AG04450 (cell line): ENCODE measurements at regions not wholly inside any gene's neighbourhood (a gene's known extent, or its start where the extent isn't known, plus 50 kb on each side); places are given as distances from the start of the nearest gene placed in this dataset.

ENCODE experiments used
- CTCF ChIA-PET: fragments of 300-600, 350-600 bp; formaldehyde crosslinking; extraction: SDS; loops from one replicate; lab custom pipeline; 2022; ENCODE audit warnings: antibody characterized with exemption, inconsistent platforms; lab: Charles Lee
- POLR2A ChIA-PET: fragments of 350-600 bp; formaldehyde crosslinking; extraction: SDS; loops from one replicate; lab custom pipeline; 2021; ENCODE audit warnings: antibody characterized with exemption, inconsistent platforms; lab: Yijun Ruan, JAX
- DNase-seq: peaks from one replicate; pipeline ENCODE4 v3.0.0-alpha.2; 2011; ENCODE audit warnings: low read depth, low spot score
- H3K27ac ChIP-seq: one replicate; pipeline ENCODE4 v1.5.1; 2012; ENCODE audit warnings: low read depth, low read length, control low read depth
- H3K27me3 ChIP-seq: one replicate; pipeline ENCODE4 v1.6.0; 2012; ENCODE audit warnings: low read length; ENCODE audit not compliant: control insufficient read depth, insufficient read depth
- H3K4me3 ChIP-seq: 2 replicates; pipeline ENCODE4 v1.5.1; 2011; ENCODE audit warnings: mild to moderate bottlenecking, low read depth, low read length, control low read depth
- H3K9me3 ChIP-seq: 2 replicates; pipeline ENCODE4 v1.5.1; 2012; ENCODE audit warnings: low read length; ENCODE audit not compliant: control insufficient read depth, insufficient read depth
- CTCF ChIP-seq: IDR thresholded peaks from 2 replicates; pipeline ENCODE4 v1.5.1; 2011; ENCODE audit warnings: low read depth, low read length, control low read depth, inconsistent platforms

GRCh38 chr1:208670778-208671177 is 426.6 kb upstream of the PLXNA2 start:
- no peak for DNase-seq
- H3K4me3 ChIP-seq: no peak overlapping the region
- no peaks in the 10 kb centered on the region for H3K9me3 ChIP-seq
- TF ChIP-seq CTCF: no peak
- POLR2A ChIA-PET: no interaction called here
- no peaks in the 10 kb centered on the region for H3K27me3 ChIP-seq
- CTCF ChIA-PET: no interaction called here
- no peak overlapping the region for H3K27ac ChIP-seq

GRCh38 chr1:208681878-208682663 is 437.9 kb upstream of the PLXNA2 start:
- no peak overlapping the region for H3K27ac ChIP-seq
- H3K27me3 ChIP-seq: no peaks in the 10 kb centered on the region
- DNase-seq: no peak
- ChIA-PET POLR2A (no interaction called here), CTCF (no interaction called here)
- no peaks in the 10 kb centered on the region for H3K9me3 ChIP-seq
- no peak overlapping the region for H3K4me3 ChIP-seq
- no peak for TF ChIP-seq CTCF

GRCh38 chr1:208682664-208683013 is 438.5 kb upstream of the PLXNA2 start:
- no peak for DNase-seq
- ChIA-PET POLR2A (no interaction called here), CTCF (no interaction called here)
- Histone ChIP-seq H3K9me3 (no peaks in the 10 kb centered on the region), H3K4me3 (no peak overlapping the region), H3K27me3 (no peaks in the 10 kb centered on the region), H3K27ac (no peak overlapping the region)
- TF ChIP-seq CTCF: no peak

GRCh38 chr1:208683141-208683540 is 439.0 kb upstream of the PLXNA2 start:
- no peak for DNase-seq
- no peak for TF ChIP-seq CTCF
- no peak overlapping the region for H3K4me3 ChIP-seq
- CTCF ChIA-PET: no interaction called here
- H3K9me3 ChIP-seq: no peaks in the 10 kb centered on the region
- POLR2A ChIA-PET: no interaction called here
- no peaks in the 10 kb centered on the region for H3K27me3 ChIP-seq
- no peak overlapping the region for H3K27ac ChIP-seq

- no peak for TF ChIP-seq CTCF
- ChIA-PET POLR2A (no interaction called here), CTCF (no interaction called here)
- Histone ChIP-seq H3K27me3 (no peaks in the 10 kb centered on the region), H3K9me3 (no peaks in the 10 kb centered on the region), H3K27ac (no peak overlapping the region), H3K4me3 (no peak overlapping the region)
- no peak for DNase-seq
Measured at GRCh38 chr1:208684192-208684591, 440.0 kb upstream of the PLXNA2 start.
